Stimulated activated CD4-positive, alpha-beta T cell treated with anti-CD3 and anti-CD28 coated beads, Interleukin-2, amount 100 ng/mL, for 48 hours (primary cell): ENCODE measurements at regions not wholly inside any gene's neighbourhood (a gene's known extent, or its start where the extent isn't known, plus 50 kb on each side); places are given as distances from the start of the nearest gene placed in this dataset.

Experiments
- DNase-seq, 2 donors: peaks; one replicate each; pipeline ENCODE4 v3.0.0-alpha.2; 2020

DNA sequence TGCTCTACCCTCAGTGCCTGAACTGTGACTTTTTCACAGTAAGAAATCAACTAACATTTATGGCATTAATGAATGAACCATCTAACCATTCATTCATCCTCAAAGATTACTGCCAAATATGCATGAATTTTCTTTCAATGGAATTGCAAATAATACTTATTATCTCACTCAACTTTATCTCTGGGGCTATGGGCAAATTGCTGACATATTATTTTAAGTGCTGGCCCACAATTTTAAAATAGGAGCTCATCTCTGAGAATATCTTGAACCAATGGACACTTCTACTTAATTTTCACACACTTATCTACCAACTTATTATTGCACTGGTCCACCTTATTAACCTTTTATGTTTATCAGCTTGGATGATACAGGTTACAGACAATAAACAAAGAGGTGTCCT is 182.8 kb downstream of the RBM43 start:
- no peak for DNase-seq

DNA sequence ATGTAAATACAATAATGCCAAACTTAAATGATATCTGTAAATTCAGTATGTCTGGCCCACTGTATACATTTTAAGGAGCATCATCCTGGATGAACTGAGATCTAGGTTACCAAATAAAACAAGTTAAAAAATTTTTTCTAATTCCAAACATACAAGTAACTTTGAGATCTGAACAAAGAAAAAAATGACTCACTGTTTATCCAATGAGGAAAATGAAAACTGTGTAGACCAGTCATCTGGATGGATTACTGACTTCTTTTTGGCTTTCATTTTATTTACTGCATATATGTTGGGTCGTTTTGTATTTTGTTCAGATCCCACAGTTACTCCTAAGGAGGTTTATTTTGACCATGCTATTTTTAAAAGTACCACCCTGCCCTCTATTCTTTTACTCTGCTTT is 189.8 kb downstream of the RBM43 start:
- DNase-seq, result no peak

DNA sequence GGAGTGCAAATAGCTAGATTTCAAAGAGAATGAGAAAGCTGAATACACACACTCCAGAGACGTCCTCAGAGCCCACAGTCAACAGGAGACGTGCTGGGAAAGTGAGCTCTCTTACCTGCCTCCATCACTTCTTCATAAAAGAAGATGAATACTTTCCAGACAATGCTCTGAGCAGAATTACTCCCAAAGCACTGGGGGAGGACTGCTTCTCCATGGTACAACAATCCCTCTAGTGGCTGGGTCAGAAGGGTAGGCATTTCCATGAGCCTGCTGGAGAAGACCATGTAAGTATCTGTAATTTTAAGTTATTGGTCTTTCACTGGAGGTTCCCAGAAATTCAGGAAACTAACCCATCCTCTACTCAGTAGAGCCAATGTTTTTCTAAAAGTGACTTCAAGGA is 190.3 kb downstream of the RBM43 start:
- no peak for DNase-seq

DNA sequence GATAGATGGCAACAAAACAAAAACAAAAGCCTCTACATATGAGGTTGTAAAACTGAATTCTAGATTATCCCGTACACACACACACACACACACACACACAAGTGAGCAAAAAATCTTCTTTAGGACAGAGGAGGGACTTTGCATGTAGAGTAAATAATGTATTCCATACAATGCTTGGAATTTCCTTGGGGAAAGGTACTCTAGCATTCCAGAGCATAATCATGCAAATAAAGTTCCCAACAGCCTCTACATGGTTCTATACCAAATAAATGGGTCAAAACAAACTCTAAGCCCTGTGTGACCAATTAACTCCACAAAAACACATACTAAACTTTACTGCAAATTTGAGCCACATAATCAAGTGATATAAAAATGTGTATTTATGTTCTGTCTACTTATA is 191.4 kb downstream of the RBM43 start:
- no peak for DNase-seq

DNA sequence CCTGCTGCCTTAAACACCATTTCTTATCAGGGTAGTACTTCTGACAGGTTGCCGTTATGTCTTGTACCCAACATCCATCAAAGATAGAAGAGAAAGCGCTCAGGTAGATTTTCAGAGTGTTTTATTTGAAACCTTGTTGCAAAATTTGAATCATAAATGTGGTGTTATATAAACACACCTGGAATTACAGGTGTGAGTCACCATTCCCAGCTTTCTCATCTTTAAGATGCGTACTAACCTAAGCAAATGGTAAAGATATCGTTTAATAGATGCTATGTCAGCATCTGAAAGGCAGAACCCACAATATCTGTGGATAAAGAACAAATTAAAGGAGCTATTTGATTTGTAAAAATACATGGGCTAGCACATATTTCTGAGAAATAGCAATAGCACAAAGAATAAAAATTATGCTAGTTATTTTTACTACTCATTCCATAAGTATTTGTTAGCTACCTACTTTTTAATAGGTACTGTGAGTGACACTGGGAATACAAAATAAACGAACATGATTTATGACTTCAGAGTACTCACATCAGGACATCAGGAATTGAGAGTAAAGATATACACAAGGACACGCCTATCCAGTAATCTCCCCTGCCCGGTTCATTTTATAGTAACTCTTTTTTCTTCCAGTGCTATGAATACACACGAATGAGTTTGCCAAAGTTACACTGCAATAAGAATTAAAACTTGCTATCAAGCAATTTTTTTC is 193.8 kb downstream of the RBM43 start:
- DNase-seq, result no peak

DNA sequence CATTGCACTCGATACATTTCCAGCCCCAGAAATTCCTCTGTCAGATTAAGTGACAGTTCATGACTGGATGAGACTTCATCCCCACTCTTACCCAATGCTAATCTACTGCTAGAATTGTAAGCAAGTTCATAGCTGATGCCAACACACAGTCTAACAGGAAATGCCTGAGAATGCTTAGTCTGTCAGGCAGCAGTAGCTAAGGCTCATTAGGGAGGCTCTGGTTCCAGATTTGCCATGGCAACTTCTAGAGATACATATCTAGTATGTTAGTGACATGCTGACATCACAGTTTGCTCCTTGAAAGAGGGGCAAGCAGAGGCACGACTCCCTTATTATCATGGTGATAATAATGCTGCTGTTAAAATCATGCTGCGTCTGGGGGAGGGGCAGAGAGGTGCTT is 198.4 kb downstream of the RBM43 start:
- DNase-seq, result no peak

DNA sequence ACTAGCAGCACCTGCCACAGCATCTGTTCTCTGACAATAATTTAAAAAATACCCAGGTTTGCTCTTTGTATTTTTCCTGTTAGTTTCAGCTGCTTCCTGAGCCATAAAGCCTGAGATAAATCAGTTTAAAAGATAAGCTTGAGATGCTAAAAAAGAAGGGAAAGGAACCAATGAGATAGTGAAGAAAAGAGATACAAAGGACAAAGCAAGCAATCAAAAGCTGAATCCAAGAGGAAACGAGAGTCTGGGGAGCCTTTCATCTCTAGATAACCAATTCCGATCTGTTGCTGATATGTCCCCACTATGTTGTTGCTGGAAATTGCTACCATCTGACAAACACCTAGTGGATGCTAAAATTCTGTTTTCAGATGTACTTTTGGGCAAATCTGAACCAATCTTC is 201.4 kb downstream of the RBM43 start:
- DNase-seq, result no peak

DNA sequence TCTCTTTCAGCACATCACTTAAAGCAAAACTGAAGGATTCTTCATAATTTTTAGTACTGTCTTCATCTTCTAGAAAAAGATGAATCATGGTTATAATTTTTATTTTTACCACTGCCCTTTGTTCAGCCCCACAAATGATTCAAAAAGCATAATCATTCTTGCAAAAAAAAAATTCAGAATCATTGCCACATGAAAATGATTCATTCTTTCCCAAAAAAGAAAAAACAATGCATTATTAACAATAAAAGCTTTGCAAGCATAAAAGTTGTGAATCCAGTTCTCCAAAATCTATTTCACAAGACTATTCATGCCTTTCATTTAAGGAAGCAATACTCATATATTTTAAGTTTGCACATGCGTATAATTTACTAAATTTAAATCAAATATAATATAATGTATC is 204.8 kb downstream of the RBM43 start:
- no peak for DNase-seq

DNA sequence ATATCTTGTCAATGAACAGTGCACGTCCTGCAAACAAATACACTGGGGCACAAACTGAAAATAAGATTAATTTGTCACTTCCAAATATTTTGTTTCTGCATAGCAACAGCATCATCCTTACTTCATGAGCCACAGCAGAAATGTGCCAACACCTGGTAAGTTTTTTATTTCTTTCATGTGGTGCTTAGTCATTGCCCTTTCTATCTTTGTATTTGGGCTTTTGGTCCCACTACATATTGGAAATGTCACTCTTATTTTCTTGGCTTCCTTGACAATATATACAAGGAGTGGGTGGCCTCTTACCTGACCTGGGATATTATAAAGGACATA is 208.0 kb downstream of the RBM43 start:
- DNase-seq, result no peak

DNA sequence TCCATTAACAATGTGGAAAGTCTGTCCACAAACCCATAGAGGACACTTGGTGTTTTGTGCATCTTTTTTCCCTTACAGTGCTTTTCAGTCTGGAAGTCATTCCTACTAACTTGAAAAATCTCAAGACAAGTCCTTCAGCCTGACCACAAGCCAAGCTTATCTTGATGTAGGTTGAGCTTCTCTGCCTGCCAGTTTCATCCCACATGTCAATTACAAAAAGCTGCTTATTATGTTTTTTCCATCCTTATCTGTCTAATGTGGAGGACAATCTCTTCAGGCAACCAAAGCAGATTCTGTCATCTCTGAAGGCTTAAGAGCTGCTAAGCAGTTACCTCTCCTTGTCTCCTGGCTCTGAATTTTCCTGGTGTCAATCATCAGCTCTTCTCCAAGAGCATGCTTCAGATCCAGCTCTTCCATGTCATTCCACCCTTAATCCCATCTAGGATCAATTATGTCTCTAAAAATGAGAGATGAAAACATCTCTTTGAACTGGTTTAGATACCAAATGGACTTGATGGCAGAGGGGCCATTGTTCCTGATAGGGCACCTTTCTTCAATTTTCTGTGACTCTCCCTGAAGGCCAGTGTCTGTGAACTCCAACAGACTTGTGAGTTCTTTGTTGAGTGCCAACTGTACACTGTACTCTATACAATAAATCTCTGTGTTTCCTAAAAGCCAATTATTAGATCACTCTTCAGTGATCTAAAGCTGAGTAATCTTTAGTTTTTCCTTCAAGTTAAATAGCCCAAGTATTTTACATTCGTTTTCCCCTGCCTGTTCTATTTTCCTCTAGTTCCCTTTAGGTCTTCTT is 208.6 kb downstream of the RBM43 start:
- no peak for DNase-seq

DNA sequence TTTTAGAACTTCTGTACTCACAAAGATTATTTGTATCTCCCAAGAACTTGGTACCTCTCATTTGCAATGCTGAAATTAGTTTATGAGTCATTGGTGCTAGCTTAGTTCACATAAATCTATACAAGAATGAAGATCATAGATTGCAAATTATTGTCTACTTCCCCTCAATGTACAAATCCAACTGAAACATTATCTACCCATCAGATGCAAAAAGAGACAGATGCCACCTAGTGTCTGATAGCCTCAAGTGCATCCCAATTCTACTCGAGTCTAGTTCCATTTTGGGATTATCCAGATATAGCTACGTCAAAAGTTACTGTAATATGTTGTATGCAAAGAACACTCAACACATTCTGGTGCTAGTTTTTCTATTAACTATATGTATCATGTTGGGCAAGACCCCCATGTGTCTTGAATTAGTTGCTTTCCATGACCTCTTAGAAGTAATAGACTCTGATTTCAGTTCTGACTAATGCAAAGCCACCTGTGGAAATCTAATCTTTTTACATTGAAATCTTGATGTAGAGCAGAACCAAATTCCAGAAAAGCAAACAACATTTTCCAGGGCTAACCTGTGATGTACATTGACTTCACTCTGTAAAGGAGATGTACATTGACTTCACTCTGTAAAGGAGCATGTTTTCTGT is 210.0 kb downstream of the RBM43 start:
- DNase-seq, result no peak

DNA sequence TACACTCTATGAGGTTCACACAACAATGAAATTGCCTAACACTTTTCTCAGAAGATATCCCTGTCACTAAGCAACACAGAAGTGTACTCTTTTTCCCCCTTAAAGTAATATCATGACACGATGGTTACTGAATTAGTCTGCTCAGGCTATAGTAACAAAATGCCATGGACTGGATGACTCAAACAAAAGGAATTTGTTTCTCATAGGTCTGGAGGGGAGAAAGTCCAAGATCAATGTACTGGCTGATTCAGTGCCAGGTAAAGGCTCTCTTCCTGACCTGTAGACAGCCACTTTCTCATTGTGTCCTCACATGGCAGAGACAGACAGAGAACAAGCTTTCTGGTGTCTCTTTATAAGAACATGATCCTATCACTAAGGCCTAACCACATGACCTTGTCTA is 211.9 kb downstream of the RBM43 start:
- no peak for DNase-seq

DNA sequence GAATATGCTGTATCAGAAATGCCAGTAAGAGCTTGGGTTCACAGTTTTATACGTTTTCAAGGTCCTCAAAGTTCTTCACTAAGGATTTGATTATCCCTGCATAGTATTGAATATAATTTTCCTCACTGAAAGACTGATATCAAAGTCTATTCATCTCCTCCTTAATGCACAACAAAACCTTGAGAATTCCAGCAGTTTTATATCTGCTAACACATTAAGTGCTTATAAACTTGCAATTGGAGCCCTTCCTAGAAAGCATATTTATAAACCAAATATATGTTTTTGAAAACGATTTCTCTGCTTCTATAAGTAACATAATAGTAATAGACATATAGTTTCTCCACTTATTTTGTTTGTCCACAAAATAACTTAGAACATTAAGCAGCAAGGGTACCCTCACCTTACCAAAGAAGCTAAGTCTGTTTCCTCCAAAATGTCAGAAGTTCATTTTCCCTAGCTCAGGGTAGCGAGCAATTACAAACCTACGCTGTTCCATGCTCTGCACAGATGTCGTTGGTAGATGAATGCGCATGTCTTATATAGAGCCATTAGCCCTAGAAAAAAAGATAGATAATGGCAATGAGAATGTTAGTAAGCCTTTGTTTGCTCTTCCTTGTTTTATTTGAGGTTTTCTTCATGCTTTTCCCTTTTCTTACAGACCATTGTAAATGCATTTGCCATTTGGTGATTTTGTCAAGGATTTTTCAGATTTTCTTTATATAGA is 213.2 kb downstream of the RBM43 start:
- no peak for DNase-seq

DNA sequence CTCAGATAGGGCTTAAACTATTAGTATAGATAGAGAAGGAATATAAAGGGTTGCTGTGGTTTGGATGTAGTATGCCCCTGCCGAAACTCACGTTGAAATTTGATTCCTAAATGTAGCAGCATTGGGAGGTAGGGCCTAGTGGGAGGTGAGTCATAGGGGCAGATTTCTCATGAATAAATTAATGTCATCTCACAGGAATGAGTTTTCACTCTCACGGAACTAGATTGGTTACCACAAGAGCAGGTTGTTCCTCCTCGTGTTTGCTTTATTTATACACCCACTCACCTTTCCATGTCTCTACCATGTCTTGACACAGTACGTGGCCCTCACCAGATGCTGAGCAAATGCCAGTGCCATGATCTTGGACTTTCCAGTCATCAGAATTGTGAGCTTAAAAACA is 218.2 kb downstream of the RBM43 start:
- DNase-seq, result no peak

DNA sequence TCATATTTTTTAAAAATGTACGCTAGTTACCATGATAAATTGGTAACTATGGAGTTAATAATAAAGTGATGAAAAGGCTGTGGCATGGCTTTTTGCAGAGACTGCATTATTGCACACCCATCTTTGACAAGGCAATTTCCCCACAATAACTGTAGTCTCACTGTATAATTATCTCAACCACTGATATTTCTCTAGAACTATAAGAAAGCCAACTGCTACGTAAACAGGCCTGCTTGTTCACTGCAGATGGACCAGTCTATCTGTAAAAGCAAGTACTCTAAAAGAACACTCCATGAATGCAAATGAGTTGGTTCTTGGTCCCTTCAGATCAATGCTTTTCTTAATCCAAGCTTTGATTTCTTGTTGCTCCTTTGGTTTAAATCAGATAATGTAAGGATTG is 218.7 kb downstream of the RBM43 start:
- DNase-seq, result no peak

DNA sequence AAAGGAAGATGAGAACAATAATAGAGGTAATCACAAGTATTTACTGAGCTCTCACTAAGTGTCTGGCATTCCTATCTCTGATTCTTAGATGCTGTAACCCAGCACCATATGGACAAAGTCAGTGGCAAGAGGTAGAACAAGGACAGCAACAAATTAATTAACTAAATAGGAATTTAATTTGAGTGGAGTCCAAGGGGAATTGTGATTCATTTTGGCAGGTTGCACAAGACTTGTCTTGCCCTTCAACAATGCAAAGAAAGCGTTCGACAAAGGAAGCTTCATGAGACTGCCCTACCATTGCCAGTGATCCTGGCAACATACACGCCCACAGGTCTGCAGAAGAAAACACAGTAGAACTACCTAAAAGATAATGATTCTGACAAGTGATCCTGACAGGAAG is 221.6 kb downstream of the RBM43 start:
- DNase-seq, result no peak

DNA sequence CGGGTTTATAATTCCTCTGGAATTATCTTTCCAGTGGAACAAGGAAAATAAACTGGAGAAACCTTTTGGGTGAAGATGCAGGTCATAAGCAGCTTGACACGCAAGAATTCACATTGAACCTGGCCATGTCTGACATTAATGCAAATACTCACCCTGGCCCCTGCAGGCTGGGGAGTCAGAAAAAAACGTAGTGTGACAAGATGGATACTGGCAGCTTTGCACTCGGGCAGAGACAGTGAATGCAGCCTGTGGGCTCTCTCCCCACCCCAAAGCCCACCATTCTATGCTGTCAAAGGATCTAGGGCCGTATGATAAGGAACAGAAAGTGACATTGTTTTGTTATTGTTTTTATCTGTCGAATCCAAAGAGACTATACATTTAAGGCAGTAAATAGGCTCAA is 223.1 kb downstream of the RBM43 start:
- DNase-seq, result no peak

DNA sequence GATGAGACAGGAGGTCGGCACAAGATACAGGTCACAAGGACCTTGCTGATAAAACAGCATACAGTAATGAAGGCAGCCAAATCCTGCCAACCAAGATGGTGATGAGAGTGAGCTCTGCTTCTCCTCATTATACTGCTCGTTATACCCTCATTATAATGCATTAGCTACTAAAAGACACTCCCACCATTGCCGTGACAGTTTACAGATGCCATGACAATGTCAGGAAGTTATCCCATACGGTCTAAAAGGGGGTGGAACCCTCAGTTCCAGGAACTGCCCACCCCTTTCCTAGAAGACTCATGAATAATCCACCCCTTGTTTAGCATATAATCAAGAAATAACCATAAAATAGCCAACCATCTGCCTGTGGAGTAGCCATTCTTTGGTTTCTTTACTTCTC is 224.2 kb downstream of the RBM43 start:
- no peak for DNase-seq

DNA sequence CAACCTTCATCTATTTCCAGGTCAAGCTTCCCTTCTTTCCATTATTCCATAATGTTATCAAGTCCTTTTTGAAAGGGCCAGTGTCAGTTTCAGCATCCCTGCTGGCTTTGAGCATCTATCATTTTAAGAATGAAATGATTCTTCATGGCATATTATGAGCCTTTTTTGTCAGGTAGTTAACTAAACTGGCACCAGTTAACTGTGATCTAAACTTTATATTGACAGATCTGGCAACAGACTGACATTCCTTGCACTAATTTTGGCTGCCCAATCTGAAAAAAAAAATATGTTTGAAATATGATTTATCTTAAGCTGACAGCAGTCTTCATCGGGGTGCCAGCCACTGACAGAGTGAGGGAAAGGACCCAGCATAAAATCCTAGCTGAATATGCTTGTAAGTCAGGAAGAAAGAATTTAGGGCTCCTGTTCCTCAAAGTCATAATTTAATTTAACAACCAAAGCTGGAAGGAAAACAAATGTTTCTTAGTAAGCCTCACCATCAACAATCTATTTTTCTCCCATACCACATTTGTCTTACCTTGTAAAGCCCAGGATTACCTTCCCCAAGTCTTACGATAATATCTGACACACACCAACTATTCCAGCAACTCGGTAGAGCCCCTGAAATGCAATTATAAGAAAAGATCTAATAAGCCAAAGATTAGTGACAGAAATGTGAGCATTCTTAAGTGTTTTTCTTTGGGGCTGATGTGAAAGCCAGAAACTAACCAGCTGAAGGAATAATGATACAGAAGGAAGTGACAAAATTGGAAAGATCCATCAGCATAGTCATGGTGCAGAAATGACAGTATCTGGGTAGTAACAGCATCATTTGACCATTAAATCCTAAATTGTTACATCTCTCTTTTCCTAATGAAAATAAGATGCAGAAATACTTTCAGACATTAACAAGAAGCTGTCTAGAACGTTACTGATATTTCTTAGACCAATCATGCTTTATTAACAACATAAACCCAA is 228.1 kb downstream of the RBM43 start:
- no peak for DNase-seq

DNA sequence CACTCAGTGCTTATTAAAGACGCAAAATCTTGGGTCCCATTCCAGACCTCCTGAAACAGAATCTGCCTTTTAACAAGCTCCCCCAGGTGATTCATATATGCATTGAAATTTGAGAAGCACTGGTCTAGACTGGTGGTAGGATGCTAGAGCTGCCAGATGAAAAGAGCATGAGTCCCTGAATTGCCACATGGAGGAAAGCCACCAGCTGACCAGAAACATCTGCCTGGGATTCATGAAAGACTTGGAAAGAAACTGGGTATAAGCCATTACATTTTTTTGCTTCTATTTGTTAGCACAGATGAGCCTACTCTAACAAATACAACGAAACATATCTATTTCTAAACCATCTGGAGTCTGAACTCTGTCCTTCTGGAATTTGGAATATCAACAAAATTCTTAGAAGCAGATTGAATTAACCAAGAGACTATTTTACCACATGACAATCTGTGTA is 228.9 kb downstream of the RBM43 start:
- DNase-seq, result no peak

DNA sequence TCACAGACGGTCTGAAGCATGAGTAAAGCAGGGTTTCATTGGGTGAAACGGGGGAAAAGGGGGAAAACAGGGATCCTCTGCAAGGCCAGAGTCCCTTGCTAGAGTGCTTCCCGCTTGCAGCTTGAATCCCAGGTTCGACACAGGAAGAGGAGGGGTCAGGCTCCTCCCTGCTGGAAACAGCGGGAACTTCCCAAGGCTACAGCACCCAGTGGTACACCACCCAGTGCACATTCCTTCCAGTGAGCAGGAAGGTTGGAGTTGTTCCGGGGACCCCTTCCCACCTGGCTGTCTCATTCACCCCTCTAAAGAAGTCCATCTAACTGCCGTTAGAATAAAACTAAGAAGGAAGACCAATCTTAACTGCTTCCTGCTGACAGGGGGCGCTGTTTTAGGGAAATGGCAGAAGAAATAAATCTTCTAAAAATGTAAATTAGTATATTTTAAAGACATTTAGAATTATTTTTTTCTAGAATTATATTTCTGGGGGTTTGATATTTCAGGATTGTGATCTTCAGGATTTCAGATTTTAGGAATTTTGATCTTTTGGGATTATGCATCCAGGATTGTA is 230.9 kb downstream of the RBM43 start:
- peak in 1 of 2 donors; percentile 1 for DNase-seq
